Astrocyte (in vitro differentiated cells and primary cell): ENCODE measurements at regions not wholly inside any gene's neighbourhood (a gene's known extent, or its start where the extent isn't known, plus 50 kb on each side); places are given as distances from the start of the nearest gene placed in this dataset.

Experiments used
- DNase-seq: peaks from one replicate; pipeline ENCODE4 v3.0.0-alpha.2; 2010; ENCODE audit warnings: low read depth
- FAIRE-seq: peaks from 2 replicates; lab custom pipeline; 2011; peaks lifted over from hg19 to GRCh38; lab: Jason Lieb, UNC
- H2AFZ ChIP-seq: 2 replicates; pipeline ENCODE4 v1.6.0; 2012; ENCODE audit warnings: low read depth, low read length, inconsistent platforms
- H3K27ac ChIP-seq: 2 replicates; pipeline ENCODE4 v1.5.1; 2011; ENCODE audit warnings: low read depth, low read length, inconsistent platforms
- H3K27me3 ChIP-seq: 2 replicates; pipeline ENCODE4 v1.6.0; 2011; ENCODE audit warnings: low read length, inconsistent platforms; ENCODE audit not compliant: insufficient read depth
- H3K36me3 ChIP-seq: 2 replicates; pipeline ENCODE4 v1.5.1; 2011; ENCODE audit warnings: low read length, inconsistent platforms; ENCODE audit not compliant: insufficient read depth
- H3K4me1 ChIP-seq: 2 replicates; pipeline ENCODE4 v1.5.1; 2011; ENCODE audit warnings: low read length, inconsistent platforms; ENCODE audit not compliant: insufficient read depth
- H3K4me2 ChIP-seq: 2 replicates; pipeline ENCODE4 v1.6.0; 2012; ENCODE audit warnings: low read length, inconsistent platforms
- H3K4me3 ChIP-seq: 2 replicates; pipeline ENCODE4 v1.5.1; 2011; ENCODE audit warnings: low read depth, mild to moderate bottlenecking, low read length, inconsistent platforms; ENCODE audit not compliant: insufficient read depth
- H3K79me2 ChIP-seq: 2 replicates; pipeline ENCODE4 v1.6.0; 2012; ENCODE audit warnings: mild to moderate bottlenecking, low read length, inconsistent platforms; ENCODE audit not compliant: insufficient read depth
- H3K9ac ChIP-seq: 2 replicates; pipeline ENCODE4 v1.6.0; 2012; ENCODE audit warnings: mild to moderate bottlenecking, low read length, inconsistent platforms
- H3K9me3 ChIP-seq: 2 replicates; pipeline ENCODE4 v1.5.1; 2012; ENCODE audit warnings: low read depth, mild to moderate bottlenecking, low read length, inconsistent platforms; ENCODE audit not compliant: insufficient read depth
- H4K20me1 ChIP-seq: 2 replicates; pipeline ENCODE4 v1.6.0; 2012; ENCODE audit warnings: low read length, inconsistent platforms; ENCODE audit not compliant: insufficient read depth
- H3K27ac Mint-ChIP-seq: one replicate; pipeline ENCODE4 v1.8.0; 2021; ENCODE audit warnings: mild to moderate bottlenecking, mixed read lengths; ENCODE audit not compliant: unreplicated experiment
- H3K27me3 Mint-ChIP-seq: one replicate; pipeline ENCODE4 v1.8.0; 2021; ENCODE audit warnings: low read depth, mixed read lengths; ENCODE audit not compliant: unreplicated experiment
- H3K36me3 Mint-ChIP-seq: one replicate; pipeline ENCODE4 v1.8.0; 2021; ENCODE audit warnings: low read depth, mixed read lengths; ENCODE audit not compliant: unreplicated experiment
- H3K4me1 Mint-ChIP-seq: one replicate; pipeline ENCODE4 v1.8.0; 2021; ENCODE audit warnings: low read depth, mixed read lengths; ENCODE audit not compliant: unreplicated experiment
- H3K4me3 Mint-ChIP-seq: one replicate; pipeline ENCODE4 v1.8.0; 2021; ENCODE audit warnings: mild to moderate bottlenecking, moderate library complexity, mixed read lengths; ENCODE audit not compliant: unreplicated experiment
- H3K9me3 Mint-ChIP-seq: one replicate; pipeline ENCODE4 v1.8.0; 2021; ENCODE audit warnings: mild to moderate bottlenecking, mixed read lengths; ENCODE audit not compliant: unreplicated experiment
- EZH2 ChIP-seq: IDR thresholded peaks from 2 replicates; pipeline ENCODE4 v1.6.1; 2012; ENCODE audit warnings: mild to moderate bottlenecking, low read length, inconsistent platforms; ENCODE audit not compliant: insufficient read depth
- TF ChIP-seq, protein P1 (sequence below): IDR thresholded peaks from 2 replicates; pipeline ENCODE4 v1.5.1; 2011; ENCODE audit warnings: low read depth, mild to moderate bottlenecking, inconsistent platforms, low read length, moderate library complexity; ENCODE audit not compliant: insufficient read depth

DNA sequence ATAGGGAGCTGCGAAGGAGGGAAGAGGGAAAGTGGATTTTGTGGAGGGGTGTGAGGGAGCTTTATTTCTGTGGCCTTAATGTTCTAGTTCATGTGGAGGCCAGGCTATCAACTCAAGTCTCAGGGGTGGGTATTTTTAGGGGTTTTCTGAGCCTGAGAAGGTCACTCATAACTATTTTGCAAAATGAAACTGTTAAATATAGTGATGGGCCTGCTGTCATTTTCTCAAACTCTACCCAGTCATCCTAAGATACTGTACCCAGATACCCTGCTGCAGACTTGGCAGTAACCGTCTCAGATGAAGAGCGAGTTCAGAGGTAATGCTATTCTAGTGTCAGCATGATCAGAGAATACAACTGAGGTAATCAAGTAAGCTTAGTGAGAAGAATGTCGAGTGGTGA is 545.0 kb upstream of the TBL1XR1 start:
- Histone ChIP-seq H2AFZ (no peak overlapping the region), H3K79me2 (no peaks in the 10 kb centered on the region), H3K9me3 (no peaks in the 10 kb centered on the region), H3K27me3 (no peaks in the 10 kb centered on the region), H3K36me3 (no peaks in the 10 kb centered on the region), H4K20me1 (no peaks in the 10 kb centered on the region), H3K9ac (no peak overlapping the region), H3K4me2 (no peak overlapping the region), H3K4me1 (peaks cover 17% of the 10 kb centered on the region), H3K4me3 (no peak overlapping the region), H3K27ac (no peak overlapping the region)
- no peaks in the 10 kb centered on the region for H3K27me3 Mint-ChIP-seq
- H3K4me3 Mint-ChIP-seq = no peak overlapping the region
- no peak overlapping the region for H3K27ac Mint-ChIP-seq
- H3K36me3 Mint-ChIP-seq = no peaks in the 10 kb centered on the region
- FAIRE-seq (no peak), DNase-seq (no peak)
- H3K9me3 Mint-ChIP-seq = peaks cover 3% of the 10 kb centered on the region
- TF ChIP-seq, protein P1, sequence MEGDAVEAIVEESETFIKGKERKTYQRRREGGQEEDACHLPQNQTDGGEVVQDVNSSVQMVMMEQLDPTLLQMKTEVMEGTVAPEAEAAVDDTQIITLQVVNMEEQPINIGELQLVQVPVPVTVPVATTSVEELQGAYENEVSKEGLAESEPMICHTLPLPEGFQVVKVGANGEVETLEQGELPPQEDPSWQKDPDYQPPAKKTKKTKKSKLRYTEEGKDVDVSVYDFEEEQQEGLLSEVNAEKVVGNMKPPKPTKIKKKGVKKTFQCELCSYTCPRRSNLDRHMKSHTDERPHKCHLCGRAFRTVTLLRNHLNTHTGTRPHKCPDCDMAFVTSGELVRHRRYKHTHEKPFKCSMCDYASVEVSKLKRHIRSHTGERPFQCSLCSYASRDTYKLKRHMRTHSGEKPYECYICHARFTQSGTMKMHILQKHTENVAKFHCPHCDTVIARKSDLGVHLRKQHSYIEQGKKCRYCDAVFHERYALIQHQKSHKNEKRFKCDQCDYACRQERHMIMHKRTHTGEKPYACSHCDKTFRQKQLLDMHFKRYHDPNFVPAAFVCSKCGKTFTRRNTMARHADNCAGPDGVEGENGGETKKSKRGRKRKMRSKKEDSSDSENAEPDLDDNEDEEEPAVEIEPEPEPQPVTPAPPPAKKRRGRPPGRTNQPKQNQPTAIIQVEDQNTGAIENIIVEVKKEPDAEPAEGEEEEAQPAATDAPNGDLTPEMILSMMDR = no peak
- TF ChIP-seq EZH2 = no peak
- peaks cover 39% of the 10 kb centered on the region for H3K4me1 Mint-ChIP-seq

DNA sequence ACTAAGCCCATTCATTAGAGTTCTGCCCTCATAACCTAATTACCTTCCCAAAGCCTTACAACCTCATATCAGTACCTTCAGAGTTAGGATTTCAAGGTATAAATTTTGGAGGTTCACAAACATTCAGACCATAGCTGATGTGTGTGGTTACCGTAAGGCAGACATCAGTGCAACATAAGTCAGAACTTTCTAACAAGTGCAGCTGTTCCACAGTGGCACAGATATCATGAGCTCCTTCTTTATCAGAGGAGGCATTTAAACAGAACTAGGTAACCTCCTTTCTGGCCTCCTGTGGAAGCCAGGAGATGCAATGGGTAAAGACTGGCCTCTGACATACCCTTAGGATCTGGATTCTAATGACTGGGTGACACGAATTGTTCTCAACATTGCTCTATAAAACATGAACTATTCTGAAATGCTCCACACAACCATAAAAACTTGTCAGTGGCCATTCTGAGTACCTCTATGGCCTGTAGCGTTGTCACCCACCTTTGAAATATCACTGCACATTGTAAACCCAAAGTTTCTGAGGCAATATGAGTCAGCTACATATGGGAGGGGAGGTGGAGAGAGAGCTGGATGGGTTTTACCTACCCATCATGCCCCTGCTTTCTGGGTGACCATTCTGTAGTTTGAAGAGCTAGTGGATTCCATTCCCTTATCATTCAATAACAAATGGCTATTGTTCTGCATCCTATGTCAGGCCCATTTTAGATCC is 546.0 kb upstream of the TBL1XR1 start:
- Histone ChIP-seq H2AFZ (no peak overlapping the region), H4K20me1 (no peaks in the 10 kb centered on the region), H3K4me1 (peaks cover 17% of the 10 kb centered on the region), H3K36me3 (no peaks in the 10 kb centered on the region), H3K9ac (no peak overlapping the region), H3K27me3 (no peaks in the 10 kb centered on the region), H3K4me2 (no peak overlapping the region), H3K9me3 (no peaks in the 10 kb centered on the region), H3K27ac (no peak overlapping the region), H3K4me3 (no peak overlapping the region), H3K79me2 (no peaks in the 10 kb centered on the region)
- H3K27me3 Mint-ChIP-seq = no peaks in the 10 kb centered on the region
- peaks cover 3% of the 10 kb centered on the region for H3K9me3 Mint-ChIP-seq
- no peak overlapping the region for H3K27ac Mint-ChIP-seq
- DNase-seq = no peak
- peaks cover 46% of the 10 kb centered on the region for H3K4me1 Mint-ChIP-seq
- no peak for TF ChIP-seq EZH2
- TF ChIP-seq, protein P1 = no peak
- H3K4me3 Mint-ChIP-seq = no peak overlapping the region
- FAIRE-seq = no peak
- H3K36me3 Mint-ChIP-seq = no peaks in the 10 kb centered on the region

DNA sequence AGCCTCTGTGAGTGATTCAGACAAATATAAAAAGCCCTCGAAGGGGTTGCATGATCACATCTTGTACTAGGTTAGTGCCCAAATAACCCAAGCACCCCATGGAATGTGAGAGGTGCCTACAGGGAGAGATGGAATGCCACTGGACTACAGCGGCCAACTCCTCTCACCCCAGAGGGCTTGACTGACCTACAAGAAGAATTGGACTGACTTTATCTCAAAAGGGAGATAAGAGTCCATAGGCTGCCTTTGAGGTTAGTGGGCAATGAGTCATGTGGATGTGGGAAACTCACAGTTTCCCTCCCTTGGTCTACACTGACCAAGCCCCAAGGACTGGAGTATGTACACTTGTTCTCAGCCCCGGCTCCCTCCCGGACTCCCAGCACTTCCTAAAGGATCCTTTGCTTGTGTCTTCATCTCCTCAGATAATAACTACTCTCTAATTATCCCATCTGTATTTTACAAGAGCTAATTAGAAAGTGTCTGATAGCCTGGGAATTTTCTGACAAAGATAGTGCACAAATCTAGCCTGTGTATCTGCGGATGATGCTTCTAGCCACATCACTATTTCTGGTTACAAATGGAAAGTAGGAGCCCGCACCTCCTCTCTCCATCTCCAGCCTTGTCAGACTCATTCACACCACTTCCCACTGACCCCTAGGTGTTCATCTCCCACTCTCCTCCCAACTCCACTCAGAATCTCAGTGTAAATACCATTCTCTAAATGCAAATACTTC is 547.8 kb upstream of the TBL1XR1 start:
- FAIRE-seq = peak; percentile 85
- H3K4me1 ChIP-seq = peaks cover 17% of the 10 kb centered on the region
- TF ChIP-seq, protein P1 = no peak
- no peak for TF ChIP-seq EZH2
- no peak overlapping the region for H3K4me3 ChIP-seq
- H3K4me1 Mint-ChIP-seq = peaks cover 46% of the 10 kb centered on the region
- H3K27ac ChIP-seq = peak overlapping the region; percentile 40
- no peaks in the 10 kb centered on the region for H3K27me3 Mint-ChIP-seq
- H3K4me3 Mint-ChIP-seq = no peak overlapping the region
- no peaks in the 10 kb centered on the region for H3K36me3 Mint-ChIP-seq
- H2AFZ ChIP-seq = no peak overlapping the region
- H3K9ac ChIP-seq = no peak overlapping the region
- H3K27me3 ChIP-seq = no peaks in the 10 kb centered on the region
- H3K9me3 Mint-ChIP-seq = no peaks in the 10 kb centered on the region
- H3K4me2 ChIP-seq = peak overlapping the region; percentile 43
- H3K79me2 ChIP-seq = no peaks in the 10 kb centered on the region
- H3K36me3 ChIP-seq = no peaks in the 10 kb centered on the region
- no peaks in the 10 kb centered on the region for H4K20me1 ChIP-seq
- no peaks in the 10 kb centered on the region for H3K9me3 ChIP-seq
- H3K27ac Mint-ChIP-seq = peak overlapping the region; percentile 4
- peak; percentile 97 for DNase-seq
